H54 (cell line): ENCODE measurements at regions not wholly inside any gene's neighbourhood (a gene's known extent, or its start where the extent isn't known, plus 50 kb on each side); places are given as distances from the start of the nearest gene placed in this dataset.

Experiments
- DNase-seq: peaks from one replicate; pipeline ENCODE4 v3.0.0; 2011; ENCODE audit warnings: low spot score, mixed read lengths; ENCODE audit not compliant: insufficient read length
- FAIRE-seq: peaks from 3 replicates; lab custom pipeline; 2011; peaks lifted over from hg19 to GRCh38; lab: Jason Lieb, UNC
- POLR2A ChIP-seq: IDR thresholded peaks from 2 replicates; pipeline ENCODE4 v1.6.1; 2011; ENCODE audit warnings: low read depth, mild to moderate bottlenecking, low read length

- no peak for DNase-seq
- TF ChIP-seq POLR2A = no peak
- no peak for FAIRE-seq
These were observed 556.7 kb downstream of the FAM181B start for GRCh38 chr11:82176945-82177344.

- DNase-seq (no peak), FAIRE-seq (no peak)
- no peak for TF ChIP-seq POLR2A
These were observed 557.3 kb downstream of the FAM181B start for GRCh38 chr11:82176365-82176764.

GRCh38 chr11:82174610-82175009 lies 559.1 kb downstream of the FAM181B start:
- FAIRE-seq (no peak), DNase-seq (no peak)
- TF ChIP-seq POLR2A = no peak

GRCh38 chr11:82146789-82147188 lies 586.9 kb downstream of the FAM181B start:
- FAIRE-seq (no peak), DNase-seq (no peak)
- TF ChIP-seq POLR2A = no peak

GRCh38 chr11:82118946-82119345 lies 614.7 kb downstream of the FAM181B start:
- DNase-seq = no peak
- no peak for TF ChIP-seq POLR2A
- FAIRE-seq = no peak

- DNase-seq (no peak), FAIRE-seq (no peak)
- no peak for TF ChIP-seq POLR2A
These were observed 616.3 kb downstream of the FAM181B start for GRCh38 chr11:82117362-82117761.

GRCh38 chr11:82105331-82105998 lies 628.2 kb downstream of the FAM181B start:
- no peak for TF ChIP-seq POLR2A
- FAIRE-seq = no peak
- no peak for DNase-seq

GRCh38 chr11:82092904-82093303 lies 640.8 kb downstream of the FAM181B start:
- no peak for DNase-seq
- no peak for FAIRE-seq
- TF ChIP-seq POLR2A = no peak

- TF ChIP-seq POLR2A = no peak
- FAIRE-seq (no peak), DNase-seq (no peak)
These were observed 644.2 kb downstream of the FAM181B start for GRCh38 chr11:82089426-82089825.

- DNase-seq (no peak), FAIRE-seq (no peak)
- TF ChIP-seq POLR2A = no peak
These were observed 648.2 kb downstream of the FAM181B start for GRCh38 chr11:82085493-82085892.

GRCh38 chr11:82082976-82083375 lies 650.7 kb downstream of the FAM181B start:
- TF ChIP-seq POLR2A = no peak
- FAIRE-seq = no peak
- DNase-seq = no peak

- DNase-seq (no peak), FAIRE-seq (no peak)
- TF ChIP-seq POLR2A = no peak
These were observed 653.5 kb downstream of the FAM181B start for GRCh38 chr11:82080160-82080559.

- TF ChIP-seq POLR2A = no peak
- FAIRE-seq (no peak), DNase-seq (no peak)
These were observed 657.5 kb downstream of the FAM181B start for GRCh38 chr11:82076126-82076525.

- FAIRE-seq = no peak
- no peak for DNase-seq
- TF ChIP-seq POLR2A = no peak
These were observed 674.2 kb downstream of the FAM181B start for GRCh38 chr11:82059505-82059904.

- DNase-seq = no peak
- no peak for TF ChIP-seq POLR2A
- no peak for FAIRE-seq
These were observed 677.2 kb downstream of the FAM181B start for GRCh38 chr11:82056450-82056849.

GRCh38 chr11:82049199-82049598 lies 684.5 kb downstream of the FAM181B start:
- DNase-seq (no peak), FAIRE-seq (no peak)
- TF ChIP-seq POLR2A = no peak
